ENCODE measurements at regions not wholly inside any gene's neighbourhood (a gene's known extent, or its start where the extent isn't known, plus 50 kb on each side); places are given as distances from the start of the nearest gene placed in this dataset.
A peak's percentile ranks its signal among the peaks of the same experiment; 100 is the strongest.
"Not testable (repeated sequence)": the region's sequence is repeated elsewhere in the genome, so short reads cannot be mapped to it uniquely, and the experiment has no call there.

- no peak for DNase-seq
Measured at GRCh38 chr6:130725551-130725950, 101.7 kb upstream of the SMLR1 start.

GRCh38 chr6:130728064-130728463, 99.1 kb upstream of the SMLR1 start:
- not testable (repeated sequence) for DNase-seq

- no peak for DNase-seq
Measured at GRCh38 chr6:130730600-130730999, 96.6 kb upstream of the SMLR1 start.

- no peak for DNase-seq
Measured at GRCh38 chr6:130734161-130734560, 93.0 kb upstream of the SMLR1 start.

- no peak for DNase-seq
Measured at GRCh38 chr6:130740308-130740707, 86.9 kb upstream of the SMLR1 start.

DNA sequence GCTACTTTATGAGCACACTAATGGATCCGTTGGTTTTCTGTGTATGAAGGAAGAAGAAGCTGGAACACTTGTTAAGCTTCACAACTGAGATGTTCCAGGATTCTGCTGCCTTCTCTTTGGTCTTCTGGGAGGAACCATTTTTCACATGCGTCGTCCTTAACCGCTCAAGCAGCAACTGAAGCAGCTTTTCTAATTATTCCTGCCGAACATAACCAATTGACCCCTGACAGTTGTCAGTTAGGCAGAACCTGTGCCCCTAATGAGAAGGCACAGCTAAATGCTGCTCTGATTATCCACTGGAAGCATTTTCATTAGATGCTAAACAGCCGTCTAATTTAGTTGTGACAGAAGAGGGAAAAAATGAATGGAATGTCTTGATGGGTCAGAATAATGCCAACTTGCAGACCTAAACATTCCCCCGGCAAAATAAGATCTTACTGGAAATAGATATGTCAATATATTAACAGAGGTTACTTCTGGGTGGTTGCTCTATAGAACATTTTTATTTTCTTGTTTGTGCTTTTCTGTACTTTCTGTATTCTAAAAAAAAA, 85.0 kb upstream of the SMLR1 start:
- no peak for DNase-seq

GRCh38 chr6:130743175-130743574, 84.0 kb upstream of the SMLR1 start:
- no peak for DNase-seq

- DNase-seq: no peak
Measured at GRCh38 chr6:130744576-130745366, 82.4 kb upstream of the SMLR1 start.

GRCh38 chr6:130748041-130748440, 79.2 kb upstream of the SMLR1 start:
- no peak for DNase-seq

GRCh38 chr6:130749402-130749801, 77.8 kb upstream of the SMLR1 start:
- no peak for DNase-seq

GRCh38 chr6:130752267-130752666, 74.9 kb upstream of the SMLR1 start:
- DNase-seq: no peak

- DNase-seq: no peak
Measured at GRCh38 chr6:130754786-130755367, 72.3 kb upstream of the SMLR1 start.

GRCh38 chr6:130755368-130756034, 71.7 kb upstream of the SMLR1 start:
- DNase-seq: no peak

- no peak for DNase-seq
Measured at GRCh38 chr6:130756824-130757223, 70.4 kb upstream of the SMLR1 start.

DNA sequence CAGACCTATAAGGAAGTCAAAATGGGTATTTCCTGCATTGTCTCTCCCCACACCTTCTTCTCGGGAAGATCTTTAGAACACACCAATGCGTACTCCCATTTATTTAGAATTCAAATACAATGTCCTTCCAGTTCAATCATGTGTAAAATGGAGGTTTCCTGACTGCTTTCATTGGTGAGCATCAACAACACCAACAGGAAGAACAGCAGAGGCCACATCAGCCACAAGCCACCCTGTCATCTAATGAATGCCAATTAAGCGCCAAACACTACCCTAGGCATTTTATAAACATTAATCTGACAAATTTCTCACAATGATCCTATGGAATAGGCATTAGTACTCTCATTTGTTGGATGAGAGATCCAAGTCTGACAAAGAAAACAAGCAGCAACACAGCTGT, 68.4 kb upstream of the SMLR1 start:
- DNase-seq: no peak

- peak; percentile 10 for DNase-seq
Measured at GRCh38 chr6:130760006-130760405, 67.2 kb upstream of the SMLR1 start.

GRCh38 chr6:130761286-130761685, 65.9 kb upstream of the SMLR1 start:
- DNase-seq: no peak

DNA sequence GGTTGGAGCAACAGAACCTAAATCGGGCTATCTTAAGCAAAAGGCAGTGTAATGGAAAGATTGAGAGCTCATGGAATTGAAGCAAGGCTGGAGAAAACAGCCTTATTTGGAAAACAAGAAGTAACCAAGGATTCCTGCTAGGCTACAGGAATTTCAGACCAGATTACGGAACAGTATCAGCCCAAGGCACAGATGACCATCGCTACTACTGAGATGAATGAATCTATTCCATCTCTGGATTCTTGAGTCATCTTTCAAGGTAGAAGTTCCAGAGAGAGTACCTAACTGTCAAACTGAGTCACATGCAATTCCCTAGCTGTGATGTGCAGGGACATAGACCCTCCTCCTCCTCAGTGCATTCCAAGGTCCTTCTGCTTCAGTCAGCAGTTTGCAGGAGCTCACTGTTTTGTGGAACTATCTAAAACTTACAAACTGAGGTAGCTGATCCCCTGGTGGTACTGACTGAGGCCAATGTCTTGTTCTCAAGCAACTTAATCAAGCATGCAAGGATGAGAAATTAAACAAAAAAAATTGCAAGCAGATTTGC, 62.0 kb upstream of the SMLR1 start:
- DNase-seq: no peak

DNA sequence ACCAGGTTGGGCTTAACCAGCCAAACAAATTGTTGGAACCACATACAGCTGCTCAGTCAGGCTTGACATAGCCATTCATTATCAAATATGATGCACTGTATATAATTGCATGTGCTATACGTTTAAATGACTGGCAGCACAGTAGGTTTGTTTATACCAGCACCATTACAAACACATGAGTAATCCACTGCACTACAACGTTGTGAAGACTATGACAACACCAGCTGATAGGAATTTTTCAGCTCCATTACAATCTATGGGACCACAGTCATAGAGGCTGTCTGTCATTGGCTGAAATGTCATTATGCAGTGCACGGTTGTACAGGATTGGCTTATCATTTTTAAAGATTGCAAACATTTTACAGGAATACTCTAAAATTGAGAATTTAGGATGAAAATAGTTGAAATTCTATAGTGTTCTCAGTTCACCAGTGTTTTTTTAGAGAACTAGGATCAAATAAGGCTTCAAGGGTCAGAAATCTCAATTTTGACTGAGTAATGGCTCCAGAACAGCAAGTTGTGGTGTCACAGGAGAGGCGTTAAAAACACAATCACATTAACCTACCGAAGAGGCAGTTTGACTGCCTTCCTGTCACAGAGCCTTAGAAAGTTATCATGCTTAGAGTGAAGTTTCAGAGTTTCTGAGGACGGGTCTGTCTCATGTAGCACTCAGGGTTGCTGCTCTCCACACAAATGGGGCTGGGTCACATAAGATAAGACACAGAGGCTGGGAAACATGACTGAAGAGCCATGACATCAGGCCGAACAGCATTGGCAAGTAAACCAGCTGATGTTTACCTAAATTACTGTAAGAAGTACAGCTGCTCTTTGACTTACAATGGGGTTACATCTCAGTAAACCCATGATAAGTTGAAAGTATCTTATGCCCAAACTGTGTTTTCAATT, 60.7 kb upstream of the SMLR1 start:
- DNase-seq: no peak

DNA sequence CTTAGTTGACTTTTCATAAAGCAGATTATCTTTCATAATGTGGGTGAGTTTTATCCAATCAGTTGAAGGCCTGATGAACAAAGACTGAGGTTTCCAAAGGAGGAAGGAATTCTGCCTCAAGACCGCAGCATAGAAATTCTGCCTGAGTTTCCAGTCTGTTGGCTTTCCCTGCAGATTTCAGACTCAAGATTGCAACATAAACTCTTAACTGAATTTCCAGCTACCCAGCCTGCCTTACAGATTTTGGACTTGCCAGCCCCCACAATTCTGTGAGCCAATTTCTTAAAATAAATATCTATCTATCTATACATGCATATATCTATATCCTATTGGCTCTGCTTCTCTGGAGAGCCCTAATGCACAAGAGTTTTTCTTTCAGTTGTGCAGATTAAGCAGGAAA, 57.3 kb upstream of the SMLR1 start:
- no peak for DNase-seq

DNA sequence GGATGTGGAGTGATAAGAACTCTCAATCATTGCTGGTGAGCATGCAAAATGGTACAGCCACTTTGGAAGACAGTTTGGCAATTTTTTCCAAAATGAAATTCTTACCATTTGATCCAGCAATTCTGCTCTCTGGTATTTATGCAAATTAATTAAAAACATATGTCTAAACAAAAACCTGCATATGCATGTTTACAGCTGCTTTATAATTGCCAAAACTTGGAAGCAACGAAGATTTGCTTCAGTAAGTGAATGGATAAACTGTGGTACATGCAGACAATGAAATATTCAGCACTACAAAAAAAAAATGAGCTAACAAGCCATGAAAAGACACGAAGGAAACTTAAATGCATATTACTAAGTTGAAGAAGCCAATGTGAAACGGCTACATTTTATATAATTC, 55.5 kb upstream of the SMLR1 start:
- DNase-seq: no peak

GRCh38 chr6:130773860-130774259, 53.3 kb upstream of the SMLR1 start:
- no peak for DNase-seq

Measured in DMS153 (cell line).